B cell (primary cell): ENCODE measurements at regions not wholly inside any gene's neighbourhood (a gene's known extent, or its start where the extent isn't known, plus 50 kb on each side); places are given as distances from the start of the nearest gene placed in this dataset.

Experiments
- ATAC-seq: fragments of 200-7000 bp; cut with Tn5 transposase; one replicate; pipeline ENCODE4 v1.10.0; 2021; ENCODE audit warnings: low read depth, mild to moderate bottlenecking, moderate number of reproducible peaks, moderate library complexity
- CTCF ChIA-PET: fragments of 350-600 bp; sonication (Branson Sonifier 250); formaldehyde crosslinking; loops from one replicate; lab custom pipeline; 2021; ENCODE audit warnings: antibody characterized with exemption, inconsistent platforms; lab: Charles Lee
- POLR2A ChIA-PET: fragments of 350-600 bp; sonication (Branson Sonifier 250); formaldehyde crosslinking; loops from one replicate; lab custom pipeline; 2021; ENCODE audit warnings: antibody characterized with exemption; lab: Charles Lee
- DNase-seq: peaks from one replicate; pipeline ENCODE4 v3.0.0; 2013
- H2AFZ ChIP-seq: 2 replicates; pipeline ENCODE4 v1.6.1; 2012; ENCODE audit warnings: mild to moderate bottlenecking, low read depth, low read length; ENCODE audit not compliant: insufficient read depth, poor library complexity, severe bottlenecking
- H3K27ac ChIP-seq, 2 donors: 1 replicate in 1 of 2; 2 replicates in 1 of 2; pipeline ENCODE4 v1.5.1; 2012 to 2013; ENCODE audit warnings: low read length in 2 of 2, mild to moderate bottlenecking in 2 of 2, moderate library complexity in 1 of 2
- H3K27me3 ChIP-seq, 4 experiments: fragments of 200-600 bp in 1 of 4; sonication (generic) in 1 of 4; replicated peaks in 1 of 4; 1 replicate in 2 of 4; 2 replicates in 2 of 4; pipeline versions ENCODE4 v1.6.1 to v1.7.0; 2013 to 2016; ENCODE audit warnings: low read length in 3 of 4, mild to moderate bottlenecking in 2 of 4, mixed read lengths in 1 of 4, moderate library complexity in 1 of 4; ENCODE audit not compliant: insufficient read depth in 4 of 4, control insufficient read depth in 3 of 4; ENCODE audit errors: control extremely low read depth in 1 of 4
- H3K36me3 ChIP-seq, 2 experiments: replicated peaks in 1 of 2; 1 replicate in 1 of 2; 2 replicates in 1 of 2; pipeline versions ENCODE4 v1.6.1 to v1.7.1; 2013; ENCODE audit warnings: low read length in 1 of 2; ENCODE audit not compliant: insufficient read depth in 2 of 2, control insufficient read depth in 1 of 2; ENCODE audit errors: control extremely low read depth in 1 of 2, extremely low read depth in 1 of 2
- H3K4me1 ChIP-seq, 2 donors: fragments of 200-600 bp in 1 of 2; sonication (generic) in 1 of 2; 1 replicate in 1 of 2; 2 replicates in 1 of 2; pipeline versions ENCODE4 v1.5.1 to v1.6.1; 2013 to 2017; ENCODE audit warnings: low read length in 2 of 2; ENCODE audit not compliant: control insufficient read depth in 2 of 2, insufficient read depth in 2 of 2
- H3K4me2 ChIP-seq: replicated peaks from 2 replicates; pipeline ENCODE3; 2012; ENCODE audit warnings: mild to moderate bottlenecking, low read depth, low read length; ENCODE audit not compliant: poor library complexity, severe bottlenecking
- H3K4me3 ChIP-seq, 5 experiments: fragments of 200-600 bp in 1 of 5; sonication (generic) in 1 of 5; 1 replicate in 3 of 5; 2 replicates in 2 of 5; pipeline versions ENCODE4 v1.5.1 to v1.7.0; 2011 to 2016; ENCODE audit warnings: low read length in 4 of 5, mild to moderate bottlenecking in 4 of 5, low read depth in 2 of 5, control low read depth in 1 of 5, moderate library complexity in 1 of 5; ENCODE audit not compliant: insufficient read depth in 1 of 5; ENCODE audit errors: control extremely low read depth in 1 of 5, extremely low read depth in 1 of 5
- H3K79me2 ChIP-seq: fragments of 200-600 bp; sonication (generic); one replicate; pipeline ENCODE4 v1.6.0; 2016; ENCODE audit warnings: low read length; ENCODE audit not compliant: control insufficient read depth, insufficient read depth
- H3K9ac ChIP-seq: fragments of 200-600 bp; sonication (generic); 2 replicates; pipeline ENCODE4 v1.6.1; 2017; ENCODE audit warnings: mild to moderate bottlenecking, low read length, moderate library complexity
- H3K9me3 ChIP-seq, 3 donors: one replicate each; pipeline versions ENCODE4 v1.6.1 to v1.7.1; 2013; ENCODE audit warnings: low read length in 2 of 3; ENCODE audit not compliant: control insufficient read depth in 2 of 3, insufficient read depth in 1 of 3; ENCODE audit errors: control extremely low read depth in 1 of 3
- H4K20me1 ChIP-seq: 2 replicates; pipeline ENCODE4 v1.6.0; 2012; ENCODE audit warnings: mild to moderate bottlenecking, low read length; ENCODE audit not compliant: insufficient read depth, control insufficient read depth, poor library complexity, severe bottlenecking
- H3K27ac Mint-ChIP-seq: one replicate; pipeline ENCODE4 v1.8.0; 2021; ENCODE audit warnings: mixed read lengths
- H3K27me3 Mint-ChIP-seq: one replicate; pipeline ENCODE4 v1.8.0; 2021; ENCODE audit warnings: mixed read lengths
- H3K4me1 Mint-ChIP-seq: one replicate; pipeline ENCODE4 v1.8.0; 2021; ENCODE audit warnings: mixed read lengths
- H3K4me3 Mint-ChIP-seq: one replicate; pipeline ENCODE4 v1.8.0; 2021; ENCODE audit warnings: mixed read lengths
- H3K9me3 Mint-ChIP-seq: one replicate; pipeline ENCODE4 v1.8.0; 2022; ENCODE audit warnings: mixed read lengths; ENCODE audit not compliant: insufficient read depth
- CTCF ChIP-seq: fragments of 200-600 bp; IDR thresholded peaks from one replicate; pipeline ENCODE4 v1.8.0; 2022; ENCODE audit warnings: antibody characterized with exemption, mild to moderate bottlenecking
- EZH2 ChIP-seq: IDR thresholded peaks from 2 replicates; pipeline ENCODE4 v1.6.1; 2012; ENCODE audit warnings: borderline replicate concordance, low read depth, mild to moderate bottlenecking, moderate library complexity, low read length; ENCODE audit not compliant: insufficient read depth, poor library complexity, severe bottlenecking
- WGBS: methylation state at CpG from one replicate; pipeline ENCODE4 v1.1.5; 2013; ENCODE audit warnings: missing lambda C conversion rate; ENCODE audit not compliant: insufficient coverage; 5-methylcytosine and 5-hydroxymethylcytosine counted together
- intact Hi-C: fragments of 100-400 bp; cut with micrococcal nuclease; formaldehyde crosslinking; loops from one replicate; pipeline ENCODE4 v1.10.0; 2022

GRCh38 chr6:8958894-8959511 is 523.7 kb upstream of the SLC35B3 start:
- no peak overlapping the region for H3K27ac ChIP-seq
- H3K79me2 ChIP-seq: no peaks in the 10 kb centered on the region
- no peak overlapping the region for H3K9ac ChIP-seq
- no peak overlapping the region for H3K4me3 ChIP-seq
- no peaks in the 10 kb centered on the region for H3K27me3 ChIP-seq
- H2AFZ ChIP-seq: no peak overlapping the region
- no peak overlapping the region for H3K27ac Mint-ChIP-seq
- no peaks in the 10 kb centered on the region for H3K27me3 Mint-ChIP-seq
- no peak for ATAC-seq
- CTCF ChIA-PET: no interaction called here
- H3K36me3 ChIP-seq: no peaks in the 10 kb centered on the region
- no peaks in the 10 kb centered on the region for H3K9me3 ChIP-seq
- H3K9me3 Mint-ChIP-seq: no peaks in the 10 kb centered on the region
- no peaks in the 10 kb centered on the region for H4K20me1 ChIP-seq
- no peak for DNase-seq
- H3K4me1 ChIP-seq: no peaks in the 10 kb centered on the region
- no peaks in the 10 kb centered on the region for H3K4me1 Mint-ChIP-seq
- no peak overlapping the region for H3K4me3 Mint-ChIP-seq
- POLR2A ChIA-PET: no interaction called here
- no peak overlapping the region for H3K4me2 ChIP-seq
- intact Hi-C loops: no loop called here
- TF ChIP-seq EZH2 (no peak), CTCF (no peak)

DNA sequence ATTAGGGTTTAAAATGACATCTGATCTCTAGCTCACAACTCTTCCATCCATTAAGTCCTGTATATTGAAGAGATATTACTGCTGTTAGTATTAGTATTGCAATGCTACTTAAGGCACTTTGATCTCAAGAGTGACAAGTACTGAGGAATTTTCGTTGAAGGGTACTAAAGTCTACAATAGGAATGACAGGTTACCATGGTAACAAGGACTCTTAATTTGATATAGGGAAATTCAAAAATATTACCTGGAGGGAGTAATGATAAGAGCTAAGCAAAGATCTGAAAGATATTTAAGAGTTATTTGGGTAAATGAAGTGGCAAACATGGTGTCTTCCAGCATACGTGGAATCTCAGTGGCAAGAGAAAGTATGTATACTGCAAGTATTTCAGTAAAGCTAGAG is 518.0 kb upstream of the SLC35B3 start:
- ChIA-PET CTCF (no interaction called here), POLR2A (no interaction called here)
- H3K27ac ChIP-seq: no peak overlapping the region
- DNase-seq: no peak
- H3K9ac ChIP-seq: no peak overlapping the region
- no peaks in the 10 kb centered on the region for H3K36me3 ChIP-seq
- H4K20me1 ChIP-seq: no peaks in the 10 kb centered on the region
- 100% methylated on average over 1 of the region's 2 CpGs for WGBS
- no peak overlapping the region for H3K4me2 ChIP-seq
- H3K4me3 ChIP-seq: no peak overlapping the region
- Mint-ChIP-seq H3K4me3 (no peak overlapping the region), H3K4me1 (no peaks in the 10 kb centered on the region), H3K27me3 (no peaks in the 10 kb centered on the region), H3K27ac (no peak overlapping the region), H3K9me3 (no peaks in the 10 kb centered on the region)
- no peaks in the 10 kb centered on the region for H3K4me1 ChIP-seq
- no peak for ATAC-seq
- no peak overlapping the region for H2AFZ ChIP-seq
- no peaks in the 10 kb centered on the region for H3K27me3 ChIP-seq
- no peaks in the 10 kb centered on the region for H3K79me2 ChIP-seq
- intact Hi-C loops: no loop called here
- TF ChIP-seq EZH2 (no peak), CTCF (no peak)
- H3K9me3 ChIP-seq: no peaks in the 10 kb centered on the region
